Natural killer cell (primary cell): ENCODE measurements at regions not wholly inside any gene's neighbourhood (a gene's known extent, or its start where the extent isn't known, plus 50 kb on each side); places are given as distances from the start of the nearest gene placed in this dataset.

Experiments used
- ATAC-seq, 3 donors: fragments of 150-1000 bp in 2 of 3; fragments of 200-7000 bp in 1 of 3; cut with Tn5 transposase; 1 replicate in 1 of 3; 2 replicates in 2 of 3; pipeline ENCODE4 v1.10.0; 2021; ENCODE audit warnings: mild to moderate bottlenecking in 2 of 3, moderate library complexity in 2 of 3
- DNase-seq, 2 donors: peaks; one replicate each; pipeline versions ENCODE4 v3.0.0 to v3.0.0-alpha.2; 2013 to 2021; ENCODE audit warnings: mixed read lengths in 1 of 2
- H3K27ac ChIP-seq: one replicate; pipeline ENCODE4 v1.5.1; 2013; ENCODE audit warnings: mild to moderate bottlenecking, low read length
- H3K27me3 ChIP-seq: one replicate; pipeline ENCODE4 v1.6.1; 2013; ENCODE audit warnings: low read length; ENCODE audit not compliant: control insufficient read depth, insufficient read depth
- H3K36me3 ChIP-seq: one replicate; pipeline ENCODE4 v1.6.1; 2013; ENCODE audit warnings: low read length; ENCODE audit not compliant: control insufficient read depth, insufficient read depth
- H3K4me1 ChIP-seq: one replicate; pipeline ENCODE4 v1.6.1; 2013; ENCODE audit warnings: low read length; ENCODE audit not compliant: control insufficient read depth, insufficient read depth
- H3K4me3 ChIP-seq: one replicate; pipeline ENCODE4 v1.5.1; 2013; ENCODE audit warnings: low read length
- H3K9me3 ChIP-seq: one replicate; pipeline ENCODE4 v1.6.1; 2013; ENCODE audit warnings: low read length; ENCODE audit not compliant: control insufficient read depth, insufficient read depth
- H3K27ac Mint-ChIP-seq, 2 donors: one replicate each; pipeline ENCODE4 v1.8.0; 2022; ENCODE audit warnings: mild to moderate bottlenecking in 2 of 2, mixed read lengths in 2 of 2, moderate library complexity in 1 of 2
- H3K27me3 Mint-ChIP-seq, 2 donors: one replicate each; pipeline ENCODE4 v1.8.0; 2022; ENCODE audit warnings: low read depth in 2 of 2, mixed read lengths in 2 of 2
- H3K36me3 Mint-ChIP-seq: one replicate; pipeline ENCODE4 v1.8.0; 2022; ENCODE audit warnings: mixed read lengths
- H3K4me1 Mint-ChIP-seq, 2 donors: one replicate each; pipeline ENCODE4 v1.8.0; 2022; ENCODE audit warnings: mixed read lengths in 2 of 2
- H3K4me3 Mint-ChIP-seq: one replicate; pipeline ENCODE4 v1.8.0; 2022; ENCODE audit warnings: mild to moderate bottlenecking, moderate library complexity, mixed read lengths
- H3K9me3 Mint-ChIP-seq, 2 donors: one replicate each; pipeline ENCODE4 v1.8.0; 2022; ENCODE audit warnings: mixed read lengths in 2 of 2
- CTCF ChIP-seq: fragments of 200-600 bp; IDR thresholded peaks from one replicate; pipeline ENCODE4 v1.8.0; 2022; ENCODE audit warnings: antibody characterized with exemption
- WGBS: methylation state at CpG from one replicate; pipeline ENCODE4 v1.1.7; 2013; ENCODE audit warnings: missing lambda C conversion rate; ENCODE audit not compliant: insufficient coverage; 5-methylcytosine and 5-hydroxymethylcytosine counted together
- intact Hi-C: fragments of 100-400 bp; cut with micrococcal nuclease; formaldehyde crosslinking; loops from one replicate; pipeline ENCODE4 v1.14.2; 2022

GRCh38 chr15:80308002-80308401 lies 56.0 kb upstream of the CTXND1 start:
- H3K27me3 Mint-ChIP-seq, result peaks cover 0 to 23% of the 10 kb centered on the region in 2 donors
- Histone ChIP-seq H3K4me1 (no peaks in the 10 kb centered on the region), H3K9me3 (no peaks in the 10 kb centered on the region), H3K27ac (no peak overlapping the region), H3K27me3 (no peaks in the 10 kb centered on the region), H3K36me3 (no peaks in the 10 kb centered on the region), H3K4me3 (no peak overlapping the region)
- ATAC-seq (no peak), DNase-seq (no peak)
- H3K36me3 Mint-ChIP-seq, result no peaks in the 10 kb centered on the region
- H3K27ac Mint-ChIP-seq, result no peak overlapping the region
- H3K4me3 Mint-ChIP-seq, result no peak overlapping the region
- no peaks in the 10 kb centered on the region for H3K9me3 Mint-ChIP-seq
- 89% methylated on average over 11 of the region's 11 CpGs for WGBS
- H3K4me1 Mint-ChIP-seq, result no peaks in the 10 kb centered on the region
- no peak for TF ChIP-seq CTCF
- intact Hi-C loops, result no loop called here

GRCh38 chr15:80309769-80310384 lies 57.9 kb upstream of the CTXND1 start:
- H3K27me3 ChIP-seq, result no peaks in the 10 kb centered on the region
- intact Hi-C loops, result no loop called here
- no peak overlapping the region for H3K27ac Mint-ChIP-seq
- no peak for TF ChIP-seq CTCF
- no peak overlapping the region for H3K27ac ChIP-seq
- peaks cover 3 to 32% of the 10 kb centered on the region in 2 donors for H3K27me3 Mint-ChIP-seq
- H3K9me3 ChIP-seq, result no peaks in the 10 kb centered on the region
- H3K36me3 Mint-ChIP-seq, result no peaks in the 10 kb centered on the region
- H3K4me3 ChIP-seq, result no peak overlapping the region
- no peaks in the 10 kb centered on the region for H3K36me3 ChIP-seq
- DNase-seq, result no peak
- no peak overlapping the region for H3K4me3 Mint-ChIP-seq
- no peaks in the 10 kb centered on the region for H3K9me3 Mint-ChIP-seq
- no peaks in the 10 kb centered on the region for H3K4me1 ChIP-seq
- ATAC-seq, result no peak
- no peaks in the 10 kb centered on the region for H3K4me1 Mint-ChIP-seq
- 71% methylated on average over 5 of the region's 6 CpGs for WGBS

- H3K9me3 ChIP-seq, result no peaks in the 10 kb centered on the region
- Mint-ChIP-seq H3K4me1 (no peaks in the 10 kb centered on the region), H3K9me3 (no peaks in the 10 kb centered on the region), H3K27me3 (peaks cover 4 to 38% of the 10 kb centered on the region in 2 donors), H3K4me3 (no peak overlapping the region), H3K36me3 (no peaks in the 10 kb centered on the region), H3K27ac (no peak overlapping the region)
- 59% methylated on average over 6 of the region's 7 CpGs for WGBS
- intact Hi-C loops, result no loop called here
- no peak for TF ChIP-seq CTCF
- no peaks in the 10 kb centered on the region for H3K4me1 ChIP-seq
- no peaks in the 10 kb centered on the region for H3K27me3 ChIP-seq
- ATAC-seq (no peak), DNase-seq (no peak)
- no peak overlapping the region for H3K4me3 ChIP-seq
- no peaks in the 10 kb centered on the region for H3K36me3 ChIP-seq
- H3K27ac ChIP-seq, result no peak overlapping the region
These were observed 58.8 kb upstream of the CTXND1 start for GRCh38 chr15:80310776-80311175.
